CD4-positive, alpha-beta memory T cell (primary cell): ENCODE measurements at regions not wholly inside any gene's neighbourhood (a gene's known extent, or its start where the extent isn't known, plus 50 kb on each side); places are given as distances from the start of the nearest gene placed in this dataset.

Experiments used
- CTCF ChIA-PET: fragments of 350-600 bp; sonication (Branson Sonifier 250); formaldehyde crosslinking; loops from one replicate; lab custom pipeline; 2021; ENCODE audit warnings: inconsistent platforms; ENCODE audit not compliant: partially characterized antibody; lab: Charles Lee
- POLR2A ChIA-PET: fragments of 350-600 bp; sonication (Branson Sonifier 250); formaldehyde crosslinking; loops from one replicate; lab custom pipeline; 2021; ENCODE audit not compliant: partially characterized antibody; lab: Charles Lee
- DNase-seq, 5 donors: peaks; one replicate each; pipeline versions ENCODE4 v3.0.0 to v3.0.0-alpha.2; 2020 to 2022; ENCODE audit warnings: mixed read lengths in 1 of 5
- H3K27ac ChIP-seq: one replicate; pipeline ENCODE4 v1.7.0; 2013; ENCODE audit warnings: low read depth, low read length
- H3K27me3 ChIP-seq: 2 replicates; pipeline ENCODE4 v1.7.0; 2013; ENCODE audit warnings: mild to moderate bottlenecking, low read length, moderate library complexity; ENCODE audit not compliant: insufficient read depth
- H3K36me3 ChIP-seq: 2 replicates; pipeline ENCODE4 v1.7.0; 2013; ENCODE audit warnings: mild to moderate bottlenecking, low read length, moderate library complexity; ENCODE audit not compliant: insufficient read depth
- H3K4me1 ChIP-seq: 2 replicates; pipeline ENCODE4 v1.7.0; 2013; ENCODE audit warnings: mild to moderate bottlenecking, low read length, moderate library complexity; ENCODE audit not compliant: insufficient read depth
- H3K4me3 ChIP-seq, 2 donors: one replicate each; pipeline ENCODE4 v1.7.0; 2013; ENCODE audit warnings: low read length in 2 of 2, mild to moderate bottlenecking in 1 of 2
- H3K9me3 ChIP-seq, 2 donors: one replicate each; pipeline ENCODE4 v1.7.0; 2013; ENCODE audit warnings: low read length in 2 of 2, control low read depth in 1 of 2; ENCODE audit not compliant: control insufficient read depth in 1 of 2
- H3K27ac Mint-ChIP-seq, 7 donors: one replicate each; pipeline ENCODE4 v1.8.0; 2020 to 2021; ENCODE audit warnings: mixed read lengths in 7 of 7, mild to moderate bottlenecking in 6 of 7, inconsistent platforms in 3 of 7, moderate library complexity in 3 of 7
- H3K27me3 Mint-ChIP-seq, 2 donors: one replicate each; pipeline ENCODE4 v1.8.0; 2020 to 2021; ENCODE audit warnings: mixed read lengths in 2 of 2
- H3K36me3 Mint-ChIP-seq, 2 donors: one replicate each; pipeline ENCODE4 v1.8.0; 2020 to 2021; ENCODE audit warnings: mixed read lengths in 2 of 2, inconsistent platforms in 1 of 2, mild to moderate bottlenecking in 1 of 2
- H3K4me1 Mint-ChIP-seq, 4 donors: one replicate each; pipeline ENCODE4 v1.8.0; 2020 to 2021; ENCODE audit warnings: mixed read lengths in 4 of 4, mild to moderate bottlenecking in 1 of 4
- H3K4me3 Mint-ChIP-seq, 8 donors: one replicate each; pipeline ENCODE4 v1.8.0; 2020 to 2021; ENCODE audit warnings: mixed read lengths in 8 of 8, mild to moderate bottlenecking in 7 of 8, moderate library complexity in 6 of 8, inconsistent platforms in 3 of 8
- H3K9me3 Mint-ChIP-seq, 8 donors: one replicate each; pipeline ENCODE4 v1.8.0; 2020 to 2021; ENCODE audit warnings: mixed read lengths in 8 of 8, mild to moderate bottlenecking in 5 of 8, inconsistent platforms in 3 of 8, moderate library complexity in 1 of 8
- intact Hi-C: fragments of 100-400 bp; cut with micrococcal nuclease; formaldehyde crosslinking; loops from one replicate; pipeline ENCODE4 v1.15.1; 2023

- POLR2A ChIA-PET: no interaction called here
- Mint-ChIP-seq H3K36me3 (no peaks in the 10 kb centered on the region), H3K4me1 (no peaks in the 10 kb centered on the region), H3K9me3 (peaks cover 0 to 9% (median 4%) of the 10 kb centered on the region in 8 donors), H3K4me3 (no peak overlapping the region), H3K27me3 (no peaks in the 10 kb centered on the region), H3K27ac (no peak overlapping the region)
- no peaks in the 10 kb centered on the region for H3K36me3 ChIP-seq
- H3K4me3 ChIP-seq: no peak overlapping the region
- no peaks in the 10 kb centered on the region for H3K9me3 ChIP-seq
- H3K27me3 ChIP-seq: no peaks in the 10 kb centered on the region
- CTCF ChIA-PET: no interaction called here
- intact Hi-C loops: no loop called here
- no peak overlapping the region for H3K27ac ChIP-seq
- no peak for DNase-seq
- no peaks in the 10 kb centered on the region for H3K4me1 ChIP-seq
Observed at GRCh38 chr9:17068671-17069070, 66.2 kb upstream of the CNTLN start.

- intact Hi-C loops: no loop called here
- no peaks in the 10 kb centered on the region for H3K36me3 ChIP-seq
- no peak overlapping the region for H3K27ac Mint-ChIP-seq
- H3K4me1 ChIP-seq: no peaks in the 10 kb centered on the region
- H3K27me3 ChIP-seq: no peaks in the 10 kb centered on the region
- no peak for DNase-seq
- peaks cover 0 to 4% (median 0%) of the 10 kb centered on the region in 8 donors for H3K9me3 Mint-ChIP-seq
- H3K27me3 Mint-ChIP-seq: no peaks in the 10 kb centered on the region
- CTCF ChIA-PET: no interaction called here
- no peak overlapping the region for H3K27ac ChIP-seq
- no peaks in the 10 kb centered on the region for H3K36me3 Mint-ChIP-seq
- H3K4me1 Mint-ChIP-seq: no peaks in the 10 kb centered on the region
- no peaks in the 10 kb centered on the region for H3K9me3 ChIP-seq
- H3K4me3 Mint-ChIP-seq: no peak overlapping the region
- H3K4me3 ChIP-seq: no peak overlapping the region
- POLR2A ChIA-PET: no interaction called here
Observed at GRCh38 chr9:17065062-17065461, 69.8 kb upstream of the CNTLN start.

GRCh38 chr9:17064558-17064957, 70.3 kb upstream of the CNTLN start:
- no peaks in the 10 kb centered on the region for H3K36me3 Mint-ChIP-seq
- Histone ChIP-seq H3K36me3 (no peaks in the 10 kb centered on the region), H3K4me1 (no peaks in the 10 kb centered on the region), H3K27ac (no peak overlapping the region), H3K9me3 (no peaks in the 10 kb centered on the region), H3K4me3 (no peak overlapping the region), H3K27me3 (no peaks in the 10 kb centered on the region)
- ChIA-PET CTCF (no interaction called here), POLR2A (no interaction called here)
- no peaks in the 10 kb centered on the region for H3K27me3 Mint-ChIP-seq
- no peak overlapping the region for H3K27ac Mint-ChIP-seq
- no peak overlapping the region for H3K4me3 Mint-ChIP-seq
- peaks cover 0 to 5% (median under 1%) of the 10 kb centered on the region in 8 donors for H3K9me3 Mint-ChIP-seq
- no peaks in the 10 kb centered on the region for H3K4me1 Mint-ChIP-seq
- no peak for DNase-seq
- intact Hi-C loops: no loop called here

- Histone ChIP-seq H3K4me1 (no peaks in the 10 kb centered on the region), H3K36me3 (no peaks in the 10 kb centered on the region), H3K4me3 (no peak overlapping the region), H3K27ac (no peak overlapping the region), H3K9me3 (no peaks in the 10 kb centered on the region), H3K27me3 (no peaks in the 10 kb centered on the region)
- H3K27ac Mint-ChIP-seq: no peak overlapping the region
- H3K9me3 Mint-ChIP-seq: peaks cover 0 to 5% (median under 1%) of the 10 kb centered on the region in 8 donors
- H3K4me3 Mint-ChIP-seq: no peak overlapping the region
- no peak for DNase-seq
- H3K36me3 Mint-ChIP-seq: no peaks in the 10 kb centered on the region
- no peaks in the 10 kb centered on the region for H3K4me1 Mint-ChIP-seq
- ChIA-PET CTCF (interaction anchor here (1.2 kb wide), 1 partner anchor 11 kb away, joined by 4 read pairs; no protein-coding TSS in a partner anchor), POLR2A (no interaction called here)
- no peaks in the 10 kb centered on the region for H3K27me3 Mint-ChIP-seq
- intact Hi-C loops: no loop called here
Observed at GRCh38 chr9:17063535-17064135, 71.2 kb upstream of the CNTLN start.

- no peaks in the 10 kb centered on the region for H3K4me1 ChIP-seq
- no peaks in the 10 kb centered on the region for H3K9me3 ChIP-seq
- intact Hi-C loops: no loop called here
- Mint-ChIP-seq H3K4me3 (no peak overlapping the region), H3K4me1 (no peaks in the 10 kb centered on the region), H3K27me3 (no peaks in the 10 kb centered on the region), H3K36me3 (no peaks in the 10 kb centered on the region), H3K9me3 (peaks cover 0 to 7% (median 3%) of the 10 kb centered on the region in 8 donors), H3K27ac (no peak overlapping the region)
- H3K36me3 ChIP-seq: no peaks in the 10 kb centered on the region
- POLR2A ChIA-PET: no interaction called here
- H3K27ac ChIP-seq: no peak overlapping the region
- CTCF ChIA-PET: interaction anchor here (1.2 to 1.3 kb wide), 2 partner anchors 10 to 401 kb away, joined by 3 to 4 read pairs; no protein-coding TSS in a partner anchor
- H3K4me3 ChIP-seq: no peak overlapping the region
- DNase-seq: no peak
- H3K27me3 ChIP-seq: no peaks in the 10 kb centered on the region
Observed at GRCh38 chr9:17062497-17062896, 72.3 kb upstream of the CNTLN start.

- no peaks in the 10 kb centered on the region for H3K27me3 Mint-ChIP-seq
- Histone ChIP-seq H3K36me3 (no peaks in the 10 kb centered on the region), H3K4me1 (no peaks in the 10 kb centered on the region), H3K9me3 (no peaks in the 10 kb centered on the region), H3K27me3 (no peaks in the 10 kb centered on the region), H3K4me3 (no peak overlapping the region), H3K27ac (no peak overlapping the region)
- H3K9me3 Mint-ChIP-seq: peaks cover under 1 to 11% (median 5%) of the 10 kb centered on the region in 8 donors
- POLR2A ChIA-PET: no interaction called here
- no peaks in the 10 kb centered on the region for H3K4me1 Mint-ChIP-seq
- no peaks in the 10 kb centered on the region for H3K36me3 Mint-ChIP-seq
- H3K27ac Mint-ChIP-seq: no peak overlapping the region
- H3K4me3 Mint-ChIP-seq: no peak overlapping the region
- CTCF ChIA-PET: no interaction called here
- intact Hi-C loops: no loop called here
- DNase-seq: no peak
Observed at GRCh38 chr9:17060450-17060849, 74.4 kb upstream of the CNTLN start.

- Mint-ChIP-seq H3K27me3 (no peaks in the 10 kb centered on the region), H3K27ac (no peak overlapping the region), H3K4me3 (no peak overlapping the region), H3K4me1 (no peaks in the 10 kb centered on the region), H3K9me3 (peaks cover 2 to 12% (median 7%) of the 10 kb centered on the region in 8 donors), H3K36me3 (no peaks in the 10 kb centered on the region)
- ChIA-PET POLR2A (no interaction called here), CTCF (no interaction called here)
- DNase-seq: no peak
- H3K27ac ChIP-seq: no peak overlapping the region
- no peaks in the 10 kb centered on the region for H3K9me3 ChIP-seq
- no peaks in the 10 kb centered on the region for H3K36me3 ChIP-seq
- H3K4me1 ChIP-seq: no peaks in the 10 kb centered on the region
- intact Hi-C loops: no loop called here
- no peak overlapping the region for H3K4me3 ChIP-seq
- H3K27me3 ChIP-seq: no peaks in the 10 kb centered on the region
Observed at GRCh38 chr9:17059465-17059864, 75.4 kb upstream of the CNTLN start.
